Adrenal gland (tissue), 5 donors: ENCODE measurements at regions not wholly inside any gene's neighbourhood (a gene's known extent, or its start where the extent isn't known, plus 50 kb on each side); places are given as distances from the start of the nearest gene placed in this dataset.

Experiments
- POLR2A ChIP-seq, 2 donors: fragments of 450-650 bp; IDR thresholded peaks; one replicate each; pipeline ENCODE4 v1.6.1; 2017; ENCODE audit warnings: antibody characterized with exemption in 2 of 2, mild to moderate bottlenecking in 2 of 2, moderate library complexity in 1 of 2
- TF ChIP-seq, protein P1 (sequence below), 6 experiments: fragments of 450-650 bp in 4 of 6; fragments of 200-600 bp in 2 of 6; sonication (generic) in 1 of 6; IDR thresholded peaks; 1 replicate in 5 of 6; 2 replicates in 1 of 6; pipeline versions ENCODE4 v1.5.1 to v1.8.0; 2016 to 2021; ENCODE audit warnings: antibody characterized with exemption in 6 of 6, mild to moderate bottlenecking in 2 of 6, moderate library complexity in 1 of 6
- donor health status: DM: no; HTN: no; CAD: no.

- TF ChIP-seq, protein P1, sequence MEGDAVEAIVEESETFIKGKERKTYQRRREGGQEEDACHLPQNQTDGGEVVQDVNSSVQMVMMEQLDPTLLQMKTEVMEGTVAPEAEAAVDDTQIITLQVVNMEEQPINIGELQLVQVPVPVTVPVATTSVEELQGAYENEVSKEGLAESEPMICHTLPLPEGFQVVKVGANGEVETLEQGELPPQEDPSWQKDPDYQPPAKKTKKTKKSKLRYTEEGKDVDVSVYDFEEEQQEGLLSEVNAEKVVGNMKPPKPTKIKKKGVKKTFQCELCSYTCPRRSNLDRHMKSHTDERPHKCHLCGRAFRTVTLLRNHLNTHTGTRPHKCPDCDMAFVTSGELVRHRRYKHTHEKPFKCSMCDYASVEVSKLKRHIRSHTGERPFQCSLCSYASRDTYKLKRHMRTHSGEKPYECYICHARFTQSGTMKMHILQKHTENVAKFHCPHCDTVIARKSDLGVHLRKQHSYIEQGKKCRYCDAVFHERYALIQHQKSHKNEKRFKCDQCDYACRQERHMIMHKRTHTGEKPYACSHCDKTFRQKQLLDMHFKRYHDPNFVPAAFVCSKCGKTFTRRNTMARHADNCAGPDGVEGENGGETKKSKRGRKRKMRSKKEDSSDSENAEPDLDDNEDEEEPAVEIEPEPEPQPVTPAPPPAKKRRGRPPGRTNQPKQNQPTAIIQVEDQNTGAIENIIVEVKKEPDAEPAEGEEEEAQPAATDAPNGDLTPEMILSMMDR (IDR thresholded peaks at IDR 0.05), result no peak
- no peak for TF ChIP-seq POLR2A (IDR thresholded peaks at IDR 0.05)
Measured at GRCh38 chr21:20016435-20017005, 981.7 kb upstream of the NCAM2 start.
